HG02973 (cell line): ENCODE measurements at regions not wholly inside any gene's neighbourhood (a gene's known extent, or its start where the extent isn't known, plus 50 kb on each side); places are given as distances from the start of the nearest gene placed in this dataset.

Experiments used
- ATAC-seq: cut with Tn5 transposase; IDR thresholded peaks from one replicate; pipeline ENCODE4 v1.9.1; 2021; ENCODE audit warnings: moderate library complexity; ENCODE audit not compliant: unreplicated experiment

GRCh38 chr3:148002705-148003205 is 593.6 kb downstream of the ZIC1 start:
- no peak for ATAC-seq

- ATAC-seq, result no peak
Measured at GRCh38 chr3:148004331-148004730, 595.2 kb downstream of the ZIC1 start.

GRCh38 chr3:148005456-148005855 is 596.3 kb downstream of the ZIC1 start:
- no peak for ATAC-seq

GRCh38 chr3:148006508-148006907 is 597.3 kb downstream of the ZIC1 start:
- ATAC-seq, result no peak

- ATAC-seq, result no peak
Measured at GRCh38 chr3:148008591-148008990, 599.4 kb downstream of the ZIC1 start.

- ATAC-seq, result no peak
Measured at GRCh38 chr3:148020861-148021260, 611.7 kb downstream of the ZIC1 start.

- ATAC-seq, result no peak
Measured at GRCh38 chr3:148021381-148021780, 612.2 kb downstream of the ZIC1 start.

GRCh38 chr3:148023994-148024393 is 614.8 kb downstream of the ZIC1 start:
- no peak for ATAC-seq

- no peak for ATAC-seq
Measured at GRCh38 chr3:148026009-148026588, 616.9 kb downstream of the ZIC1 start.

- no peak for ATAC-seq
Measured at GRCh38 chr3:148030975-148031374, 621.8 kb downstream of the ZIC1 start.

- no peak for ATAC-seq
Measured at GRCh38 chr3:148034353-148034752, 625.2 kb downstream of the ZIC1 start.

- ATAC-seq, result no peak
Measured at GRCh38 chr3:148036331-148036876, 627.2 kb downstream of the ZIC1 start.

- ATAC-seq, result no peak
Measured at GRCh38 chr3:148042663-148043445, 633.7 kb downstream of the ZIC1 start.

GRCh38 chr3:148044151-148044550 is 635.0 kb downstream of the ZIC1 start:
- ATAC-seq, result no peak

GRCh38 chr3:148054999-148055398 is 642.7 kb upstream of the AGTR1 start:
- no peak for ATAC-seq

GRCh38 chr3:148062590-148062989 is 635.1 kb upstream of the AGTR1 start:
- no peak for ATAC-seq

- no peak for ATAC-seq
Measured at GRCh38 chr3:148066802-148067201, 630.9 kb upstream of the AGTR1 start.

GRCh38 chr3:148068466-148068865 is 629.2 kb upstream of the AGTR1 start:
- no peak for ATAC-seq

GRCh38 chr3:148070041-148070440 is 627.7 kb upstream of the AGTR1 start:
- no peak for ATAC-seq

- no peak for ATAC-seq
Measured at GRCh38 chr3:148073721-148074456, 623.8 kb upstream of the AGTR1 start.

- no peak for ATAC-seq
Measured at GRCh38 chr3:148074946-148075345, 622.8 kb upstream of the AGTR1 start.
